ENCODE measurements at regions not wholly inside any gene's neighbourhood (a gene's known extent, or its start where the extent isn't known, plus 50 kb on each side); places are given as distances from the start of the nearest gene placed in this dataset.

GRCh38 chr7:118621810-118622360 lies 397.4 kb downstream of the ANKRD7 start:
- TF ChIP-seq CTCF (IDR thresholded peaks at IDR 0.05; ENCODE audit: insufficient read depth, low read length, poor library complexity, severe bottlenecking) (no peak), EZH2phosphoT487 (conservative IDR thresholded peaks at IDR 0.05; ENCODE audit: low read length) (no peak)
